ENCODE measurements at regions not wholly inside any gene's neighbourhood (a gene's known extent, or its start where the extent isn't known, plus 50 kb on each side); places are given as distances from the start of the nearest gene placed in this dataset.

- no peaks in the 10 kb centered on the region for H3K4me1 ChIP-seq
- H3K27me3 ChIP-seq (ENCODE audit: insufficient read depth in 3 of 3, low read length in 2 of 3) = peaks cover 0 to 66% (median 3%) of the 10 kb centered on the region in 3 donors
- DNase-seq = no peak
- TF ChIP-seq CTCF (IDR thresholded peaks at IDR 0.05) = no peak
- ATAC-seq = no peak
- intact Hi-C loops (cut with DNase I) = no loop called here
- no peak overlapping the region for H3K27ac ChIP-seq
- no peaks in the 10 kb centered on the region for H3K36me3 ChIP-seq (ENCODE audit: insufficient read depth in 1 of 2, low read depth in 1 of 2)
- WGBS, 3 donors = 68 to 73% (median 69%) methylated on average over 4 of the region's 4 CpGs
- H3K9me3 ChIP-seq = no peaks in the 10 kb centered on the region
- H3K4me3 ChIP-seq = no peak overlapping the region
Observed at GRCh38 chr16:86825631-86826030, 247.3 kb downstream of the FOXL1 start.

GRCh38 chr16:86826941-86827340 lies 248.6 kb downstream of the FOXL1 start:
- DNase-seq (no peak), ATAC-seq (no peak)
- Histone ChIP-seq H3K4me3 (no peak overlapping the region), H3K36me3 (ENCODE audit: insufficient read depth in 1 of 2, low read depth in 1 of 2) (no peaks in the 10 kb centered on the region), H3K27me3 (ENCODE audit: insufficient read depth in 3 of 3, low read length in 2 of 3) (peaks cover 0 to 57% (median 3%) of the 10 kb centered on the region in 3 donors), H3K4me1 (no peaks in the 10 kb centered on the region), H3K9me3 (no peaks in the 10 kb centered on the region), H3K27ac (no peak overlapping the region)
- 32 to 41% (median 33%) methylated on average over 14 of the region's 14 CpGs for WGBS, 3 donors
- intact Hi-C loops (cut with DNase I) = no loop called here
- TF ChIP-seq CTCF (IDR thresholded peaks at IDR 0.05) = no peak

GRCh38 chr16:86827521-86827920 lies 249.2 kb downstream of the FOXL1 start:
- ATAC-seq (no peak), DNase-seq (no peak)
- H3K4me3 ChIP-seq = no peak overlapping the region
- H3K36me3 ChIP-seq (ENCODE audit: insufficient read depth in 1 of 2, low read depth in 1 of 2) = no peaks in the 10 kb centered on the region
- no peak for TF ChIP-seq CTCF (IDR thresholded peaks at IDR 0.05)
- no peaks in the 10 kb centered on the region for H3K9me3 ChIP-seq
- 47 to 56% (median 51%) methylated on average over 12 of the region's 12 CpGs for WGBS, 3 donors
- intact Hi-C loops (cut with DNase I) = no loop called here
- H3K27me3 ChIP-seq (ENCODE audit: insufficient read depth in 3 of 3, low read length in 2 of 3) = peaks cover 0 to 54% (median 3%) of the 10 kb centered on the region in 3 donors
- no peaks in the 10 kb centered on the region for H3K4me1 ChIP-seq
- no peak overlapping the region for H3K27ac ChIP-seq

GRCh38 chr16:86828202-86828601 lies 249.9 kb downstream of the FOXL1 start:
- Histone ChIP-seq H3K27me3 (ENCODE audit: insufficient read depth in 3 of 3, low read length in 2 of 3) (peaks cover 0 to 47% (median 3%) of the 10 kb centered on the region in 3 donors), H3K4me1 (no peaks in the 10 kb centered on the region), H3K36me3 (ENCODE audit: insufficient read depth in 1 of 2, low read depth in 1 of 2) (no peaks in the 10 kb centered on the region), H3K4me3 (no peak overlapping the region), H3K27ac (no peak overlapping the region), H3K9me3 (no peaks in the 10 kb centered on the region)
- ATAC-seq = no peak
- intact Hi-C loops (cut with DNase I) = no loop called here
- no peak for DNase-seq
- TF ChIP-seq CTCF (IDR thresholded peaks at IDR 0.05) = no peak
- WGBS, 3 donors = 78 to 81% (median 79%) methylated on average over 6 of the region's 6 CpGs

GRCh38 chr16:86828653-86829052 lies 250.3 kb downstream of the FOXL1 start:
- H3K4me1 ChIP-seq = no peaks in the 10 kb centered on the region
- DNase-seq (no peak), ATAC-seq (no peak)
- H3K27ac ChIP-seq = no peak overlapping the region
- H3K27me3 ChIP-seq (ENCODE audit: insufficient read depth in 3 of 3, low read length in 2 of 3) = peaks cover 0 to 47% (median 3%) of the 10 kb centered on the region in 3 donors
- H3K9me3 ChIP-seq = no peaks in the 10 kb centered on the region
- intact Hi-C loops (cut with DNase I) = no loop called here
- TF ChIP-seq CTCF (IDR thresholded peaks at IDR 0.05) = no peak
- H3K4me3 ChIP-seq = no peak overlapping the region
- no peaks in the 10 kb centered on the region for H3K36me3 ChIP-seq (ENCODE audit: insufficient read depth in 1 of 2, low read depth in 1 of 2)
- WGBS, 3 donors = 70 to 76% (median 75%) methylated on average over 11 of the region's 11 CpGs

Data from psoas muscle (tissue), 7 donors.